ENCODE measurements at regions not wholly inside any gene's neighbourhood (a gene's known extent, or its start where the extent isn't known, plus 50 kb on each side); places are given as distances from the start of the nearest gene placed in this dataset.
"Not testable (repeated sequence)": the region's sequence is repeated elsewhere in the genome, so short reads cannot be mapped to it uniquely, and the experiment has no call there.

- TF ChIP-seq CTCF (IDR thresholded peaks at IDR 0.05; ENCODE audit: unreplicated experiment) = no peak
- Mint-ChIP-seq H3K27ac (ENCODE audit: low read depth, unreplicated experiment) (no peak overlapping the region), H3K4me1 (ENCODE audit: insufficient read depth, unreplicated experiment) (no peaks in the 10 kb centered on the region), H3K9me3 (ENCODE audit: unreplicated experiment) (no peaks in the 10 kb centered on the region), H3K4me3 (ENCODE audit: unreplicated experiment) (no peak overlapping the region), H3K36me3 (ENCODE audit: insufficient read depth, unreplicated experiment) (no peaks in the 10 kb centered on the region), H3K27me3 (ENCODE audit: insufficient read depth, unreplicated experiment) (no peaks in the 10 kb centered on the region)
- DNase-seq (ENCODE audit: unreplicated experiment) = no peak
- ChIA-PET POLR2A (no interaction called here), CTCF (no interaction called here)
- no TSS peak for BruUV-seq (replicated peaks)
- intact Hi-C loops (cut with micrococcal nuclease) = no loop called here
Observed at GRCh38 chr18:8910843-8911242, 191.7 kb upstream of the NDUFV2 start.

GRCh38 chr18:8911408-8912340 lies 190.8 kb upstream of the NDUFV2 start:
- Mint-ChIP-seq H3K36me3 (ENCODE audit: insufficient read depth, unreplicated experiment) (no peaks in the 10 kb centered on the region), H3K4me3 (ENCODE audit: unreplicated experiment) (no peak overlapping the region), H3K4me1 (ENCODE audit: insufficient read depth, unreplicated experiment) (no peaks in the 10 kb centered on the region), H3K27ac (ENCODE audit: low read depth, unreplicated experiment) (no peak overlapping the region), H3K9me3 (ENCODE audit: unreplicated experiment) (no peaks in the 10 kb centered on the region), H3K27me3 (ENCODE audit: insufficient read depth, unreplicated experiment) (no peaks in the 10 kb centered on the region)
- ChIA-PET POLR2A (no interaction called here), CTCF (interaction anchor here (0.9 kb wide), 1 partner anchor 71 kb away, joined by 3 read pairs; no protein-coding TSS in a partner anchor)
- no peak for DNase-seq (ENCODE audit: unreplicated experiment)
- TF ChIP-seq CTCF (IDR thresholded peaks at IDR 0.05; ENCODE audit: unreplicated experiment) = no peak
- BruUV-seq (replicated peaks) = no TSS peak
- intact Hi-C loops (cut with micrococcal nuclease) = no loop called here

- Mint-ChIP-seq H3K4me3 (ENCODE audit: unreplicated experiment) (no peak overlapping the region), H3K9me3 (ENCODE audit: unreplicated experiment) (no peaks in the 10 kb centered on the region), H3K4me1 (ENCODE audit: insufficient read depth, unreplicated experiment) (no peaks in the 10 kb centered on the region), H3K27me3 (ENCODE audit: insufficient read depth, unreplicated experiment) (no peaks in the 10 kb centered on the region), H3K36me3 (ENCODE audit: insufficient read depth, unreplicated experiment) (no peaks in the 10 kb centered on the region), H3K27ac (ENCODE audit: low read depth, unreplicated experiment) (no peak overlapping the region)
- intact Hi-C loops (cut with micrococcal nuclease) = no loop called here
- BruUV-seq (replicated peaks) = no TSS peak
- POLR2A ChIA-PET = no interaction called here
- CTCF ChIA-PET = interaction anchor here (0.6 to 0.9 kb wide), 4 partner anchors 38 to 389 kb away, joined by 3 to 4 read pairs (median 3); no protein-coding TSS in a partner anchor
- no peak for TF ChIP-seq CTCF (IDR thresholded peaks at IDR 0.05; ENCODE audit: unreplicated experiment)
- DNase-seq (ENCODE audit: unreplicated experiment) = peak; percentile 10
Observed at GRCh38 chr18:8912348-8913326, 189.9 kb upstream of the NDUFV2 start.

- H3K27ac Mint-ChIP-seq (ENCODE audit: low read depth, unreplicated experiment); POLR2A ChIA-PET; intact Hi-C loops (cut with micrococcal nuclease); H3K36me3 Mint-ChIP-seq (ENCODE audit: insufficient read depth, unreplicated experiment); H3K9me3 Mint-ChIP-seq (ENCODE audit: unreplicated experiment); H3K4me3 Mint-ChIP-seq (ENCODE audit: unreplicated experiment); DNase-seq (ENCODE audit: unreplicated experiment); H3K4me1 Mint-ChIP-seq (ENCODE audit: insufficient read depth, unreplicated experiment); H3K27me3 Mint-ChIP-seq (ENCODE audit: insufficient read depth, unreplicated experiment); BruUV-seq (replicated peaks): not testable (repeated sequence)
- CTCF ChIA-PET = interaction anchor here (0.6 to 0.7 kb wide), 2 partner anchors 37 to 112 kb away, joined by 3 to 4 read pairs; no protein-coding TSS in a partner anchor
Observed at GRCh38 chr18:8913606-8914403, 188.7 kb upstream of the NDUFV2 start.

- BruUV-seq (replicated peaks); POLR2A ChIA-PET; H3K4me1 Mint-ChIP-seq (ENCODE audit: insufficient read depth, unreplicated experiment); H3K27me3 Mint-ChIP-seq (ENCODE audit: insufficient read depth, unreplicated experiment); H3K9me3 Mint-ChIP-seq (ENCODE audit: unreplicated experiment); H3K36me3 Mint-ChIP-seq (ENCODE audit: insufficient read depth, unreplicated experiment); H3K27ac Mint-ChIP-seq (ENCODE audit: low read depth, unreplicated experiment); intact Hi-C loops (cut with micrococcal nuclease); H3K4me3 Mint-ChIP-seq (ENCODE audit: unreplicated experiment); DNase-seq (ENCODE audit: unreplicated experiment); CTCF ChIA-PET: not testable (repeated sequence)
Observed at GRCh38 chr18:8914404-8915264, 187.9 kb upstream of the NDUFV2 start.

Measured in MCF 10A (cell line).